HG03060 (cell line): ENCODE measurements at regions not wholly inside any gene's neighbourhood (a gene's known extent, or its start where the extent isn't known, plus 50 kb on each side); places are given as distances from the start of the nearest gene placed in this dataset.
"Not testable (repeated sequence)": the region's sequence is repeated elsewhere in the genome, so short reads cannot be mapped to it uniquely, and the experiment has no call there.

ENCODE experiments used
- ATAC-seq: cut with Tn5 transposase; IDR thresholded peaks from one replicate; pipeline ENCODE4 v1.9.1; 2021; ENCODE audit warnings: low read depth, moderate number of reproducible peaks; ENCODE audit not compliant: unreplicated experiment

DNA sequence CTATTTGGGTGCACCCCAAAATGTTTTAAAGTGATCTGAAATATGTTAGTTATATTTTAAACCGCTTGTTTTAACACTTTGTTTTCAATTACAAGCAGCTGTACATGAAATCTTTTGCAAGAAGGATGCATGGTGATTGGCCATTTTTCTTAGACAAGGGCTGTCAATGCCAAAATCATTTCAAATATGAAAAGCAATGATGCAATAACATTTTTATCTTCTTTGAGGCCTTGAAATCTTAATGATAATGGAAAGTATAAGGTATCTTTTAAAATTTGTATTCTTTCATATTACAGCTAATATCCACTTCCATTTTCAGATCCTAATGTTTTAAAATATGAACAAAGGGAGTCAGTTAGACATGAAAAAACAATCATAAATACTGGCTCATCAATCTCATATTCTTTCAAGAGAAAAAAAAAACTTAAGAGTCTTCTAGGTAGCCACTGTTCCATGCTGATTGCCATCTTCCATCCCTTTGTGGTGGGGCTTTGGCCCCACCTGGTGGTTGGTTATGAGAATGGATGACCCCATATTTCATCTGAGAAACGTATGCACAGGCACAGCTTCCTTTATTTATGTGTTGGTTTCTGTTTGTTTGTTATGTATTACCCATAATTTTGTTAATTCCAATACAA, 330.3 kb upstream of the MIR17HG start:
- no peak for ATAC-seq

DNA sequence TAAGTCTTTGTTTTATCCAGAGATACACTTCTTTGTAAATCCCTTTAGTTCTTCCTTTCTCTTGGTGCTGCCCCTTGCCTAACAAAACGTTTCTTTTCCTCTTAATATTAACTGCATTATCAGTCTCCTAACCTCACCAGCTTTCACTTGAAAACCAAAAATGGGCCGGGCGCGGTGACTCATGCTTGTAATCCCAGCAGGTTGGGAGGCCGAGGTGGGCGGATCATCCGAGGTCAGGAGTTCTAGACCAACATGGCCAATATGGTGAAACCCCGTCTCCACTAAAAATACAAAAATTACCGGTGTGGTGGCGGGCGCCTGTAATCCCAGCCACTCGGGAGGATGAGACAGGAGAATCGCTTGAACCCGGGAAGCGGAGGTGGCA, 329.8 kb upstream of the MIR17HG start:
- no peak for ATAC-seq

DNA sequence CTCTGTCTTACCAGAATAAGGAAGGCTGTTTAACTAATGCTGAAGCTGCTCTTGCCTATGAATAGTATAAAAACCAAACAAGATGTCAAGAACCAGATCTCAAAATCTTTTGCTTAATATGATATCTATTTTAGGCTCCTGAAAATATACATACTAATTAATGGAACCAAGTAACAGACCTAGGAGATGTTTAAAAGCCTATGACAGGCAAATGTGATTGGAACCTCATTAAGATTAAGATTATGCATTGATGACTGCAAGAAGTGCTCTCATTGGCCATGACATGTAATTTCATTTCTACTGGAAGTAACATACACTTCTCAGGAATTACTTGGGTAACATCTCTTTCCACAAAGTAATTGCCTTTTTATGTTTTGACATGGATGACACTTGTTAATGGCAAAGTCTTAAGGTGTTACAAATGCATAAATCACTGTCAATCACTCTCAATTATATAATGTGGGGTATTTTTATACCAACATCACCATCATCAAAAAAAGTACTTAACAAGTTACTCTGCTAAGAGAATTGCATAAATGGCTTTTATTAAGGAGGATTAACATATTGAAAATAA, 326.9 kb upstream of the MIR17HG start:
- no peak for ATAC-seq

DNA sequence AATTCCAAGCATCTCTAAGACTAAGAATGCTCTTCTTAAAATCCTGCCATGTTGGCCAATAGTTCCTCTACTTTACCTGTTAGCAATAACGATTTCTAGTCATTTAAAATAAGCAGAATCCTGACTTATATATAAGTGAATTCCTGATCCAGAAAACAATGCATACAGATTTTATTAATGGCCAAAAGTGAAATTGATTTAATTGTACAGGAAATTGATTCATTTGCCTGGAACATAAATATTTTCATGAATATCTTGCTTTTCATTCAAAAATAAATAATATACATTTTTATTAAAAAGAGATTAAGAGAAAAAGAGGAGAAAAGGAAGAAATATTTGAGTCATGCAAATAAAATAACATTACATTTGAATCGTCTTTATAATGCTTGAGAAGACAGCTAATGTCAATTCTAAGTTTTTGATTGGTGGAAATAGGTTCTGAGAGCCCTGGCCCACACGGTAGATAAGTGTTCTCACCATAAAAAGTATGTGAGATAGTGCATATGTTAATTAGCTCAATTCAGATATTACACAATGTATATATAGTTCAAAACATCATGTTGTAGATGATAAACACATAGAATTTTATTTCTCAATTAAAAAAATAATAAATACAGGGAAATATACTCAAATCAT, 323.2 kb upstream of the MIR17HG start:
- no peak for ATAC-seq

DNA sequence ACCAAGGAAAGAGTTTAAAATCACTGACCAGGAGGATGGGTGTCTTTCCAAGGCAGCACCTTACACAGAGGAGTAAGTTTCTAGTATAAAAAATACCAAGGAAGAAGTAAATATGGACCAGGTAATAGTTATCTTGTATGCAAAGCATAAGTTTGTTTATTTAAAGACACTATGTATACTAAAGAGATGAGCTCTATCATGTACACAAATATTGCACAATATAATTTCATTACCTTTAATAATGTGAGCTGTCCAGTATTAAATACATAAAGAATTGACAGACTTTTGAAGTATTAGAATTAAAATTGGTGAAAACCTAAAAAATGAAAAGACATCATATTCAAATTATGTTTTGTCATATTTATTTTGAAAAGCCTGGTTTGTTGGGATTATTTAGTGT, 322.0 kb upstream of the MIR17HG start:
- no peak for ATAC-seq

DNA sequence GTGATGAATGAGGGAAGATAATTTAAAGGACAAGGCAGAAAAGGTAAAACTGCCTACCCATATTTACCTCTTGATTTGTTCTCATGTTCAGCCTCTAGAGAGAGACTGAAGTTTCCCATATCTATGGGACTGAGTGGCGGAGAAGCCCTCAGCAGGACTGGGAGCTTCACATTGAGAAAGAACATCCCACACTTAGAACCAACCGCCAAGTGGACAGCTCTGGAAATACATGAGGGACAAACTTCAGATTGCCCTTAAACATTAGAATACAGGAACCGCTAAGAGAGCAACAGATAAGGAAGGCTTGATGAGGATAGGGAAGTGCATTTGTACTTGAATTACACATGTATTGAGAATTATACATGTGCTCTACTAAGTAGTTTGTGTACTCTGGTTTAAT, 316.0 kb upstream of the MIR17HG start:
- ATAC-seq: no peak

DNA sequence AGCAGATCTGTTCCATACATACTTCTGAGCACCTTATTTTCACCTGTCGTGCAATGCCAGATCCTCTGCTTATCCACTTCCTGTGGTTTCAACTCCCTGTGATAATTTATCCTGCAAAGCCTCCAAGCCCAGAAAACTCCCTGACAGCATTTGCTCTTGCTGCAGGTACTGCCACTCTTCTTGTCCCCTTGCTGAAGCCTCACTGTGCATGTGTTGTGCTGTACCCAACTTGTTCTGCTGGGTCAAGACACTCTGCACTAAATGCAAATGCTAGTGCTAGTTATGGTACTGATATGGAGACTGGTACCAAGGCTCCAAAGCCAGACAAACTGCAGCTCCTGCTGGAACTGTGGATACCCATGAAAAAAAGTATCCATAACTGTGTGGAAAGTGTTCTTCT, 315.4 kb upstream of the MIR17HG start:
- no peak for ATAC-seq

DNA sequence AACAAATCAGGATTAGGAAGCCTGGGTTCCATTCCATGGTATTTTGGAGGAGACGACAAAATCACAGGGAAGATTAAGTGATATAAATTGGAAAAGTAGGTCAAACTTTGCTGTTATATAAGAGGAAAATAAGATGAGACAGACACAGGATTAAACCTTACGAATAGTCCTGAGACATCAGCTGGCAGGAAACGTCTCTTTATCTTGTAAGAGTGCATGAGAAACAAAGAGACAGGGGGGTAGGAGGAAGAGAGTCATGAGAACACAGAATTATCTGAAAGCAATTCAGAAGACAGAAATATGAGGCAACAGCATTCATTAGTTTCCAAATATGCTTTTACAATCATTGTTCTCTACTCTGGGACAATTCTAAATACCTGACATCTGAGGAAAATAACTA, 310.6 kb upstream of the MIR17HG start:
- ATAC-seq: no peak

DNA sequence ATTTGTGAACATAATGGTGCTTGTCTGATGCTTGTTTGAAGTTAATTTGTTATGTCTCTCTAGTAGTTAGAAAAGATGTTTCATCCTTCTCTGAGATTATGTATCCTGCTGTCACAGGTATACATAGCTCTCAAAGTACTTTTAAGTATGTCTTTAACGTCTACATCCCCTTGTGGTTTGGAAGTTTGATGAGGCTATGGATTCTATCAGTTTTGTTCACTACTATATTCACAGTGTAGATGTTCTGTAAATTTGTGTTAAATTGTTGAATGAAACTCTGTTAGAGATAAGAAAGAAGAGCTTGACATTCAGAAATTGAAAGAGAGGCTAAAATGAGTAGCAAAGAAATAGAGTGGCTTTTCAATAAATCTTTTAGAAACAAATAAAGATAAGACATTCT, 304.6 kb upstream of the MIR17HG start:
- no peak for ATAC-seq

DNA sequence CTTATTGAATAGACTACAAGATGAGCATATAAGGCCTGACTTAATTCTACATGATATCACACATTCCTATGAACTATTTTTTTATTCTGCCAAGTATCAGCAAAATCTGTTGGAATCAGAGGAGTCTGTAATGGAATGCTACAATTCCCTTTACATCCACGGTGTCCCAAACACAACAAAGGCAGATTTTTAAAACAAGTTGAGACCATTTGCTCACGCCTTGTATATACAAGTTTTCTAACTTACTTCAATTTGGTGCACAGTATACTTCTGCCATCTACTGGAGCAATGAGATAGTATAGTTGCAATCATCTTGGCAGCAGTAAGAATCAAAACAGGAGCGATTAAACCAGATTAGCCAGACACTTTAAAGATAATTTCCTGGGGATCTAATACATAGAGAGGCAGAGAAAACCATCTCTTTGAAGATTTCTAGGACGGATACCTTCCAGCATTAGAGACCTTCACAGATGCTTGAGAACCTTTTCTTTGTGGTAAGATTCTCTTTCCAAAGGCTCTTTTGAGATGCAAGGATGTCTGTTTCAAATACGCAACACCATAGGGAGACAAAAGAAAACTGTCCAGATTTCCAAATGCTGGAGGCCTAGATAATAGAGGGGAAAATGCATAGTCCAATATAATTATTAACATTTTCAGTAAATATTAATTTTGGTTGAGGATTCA, 302.0 kb upstream of the MIR17HG start:
- ATAC-seq: no peak

DNA sequence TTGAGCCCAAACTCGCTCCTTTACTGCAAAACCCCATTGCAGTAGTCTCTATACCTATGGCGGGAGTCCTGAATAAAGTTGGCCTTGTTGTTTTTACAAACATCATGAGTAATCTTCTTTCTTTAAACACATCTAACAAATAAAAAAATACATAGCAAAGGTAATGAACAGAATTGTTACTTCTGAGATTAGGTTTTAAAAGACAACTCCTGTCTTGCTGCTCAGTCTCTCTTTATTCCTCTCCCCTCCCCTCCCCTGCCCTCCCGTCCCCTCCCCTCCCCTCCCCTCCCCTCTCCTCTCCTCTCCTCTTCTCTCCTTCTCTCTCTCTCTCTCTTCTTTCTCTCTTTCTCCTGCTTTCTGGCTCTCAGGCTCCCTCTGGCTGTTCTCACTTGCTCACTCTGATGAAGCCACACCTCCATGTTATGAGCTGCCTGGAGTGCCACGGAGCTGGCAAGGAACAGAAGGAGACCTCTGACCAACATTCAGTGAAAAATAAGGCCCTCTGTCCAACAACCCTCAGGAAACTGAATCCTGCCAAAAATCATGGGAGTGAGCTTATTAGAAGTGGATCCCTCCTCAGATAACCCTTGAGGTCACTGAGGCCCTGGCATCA, 300.7 kb upstream of the MIR17HG start:
- no peak for ATAC-seq

DNA sequence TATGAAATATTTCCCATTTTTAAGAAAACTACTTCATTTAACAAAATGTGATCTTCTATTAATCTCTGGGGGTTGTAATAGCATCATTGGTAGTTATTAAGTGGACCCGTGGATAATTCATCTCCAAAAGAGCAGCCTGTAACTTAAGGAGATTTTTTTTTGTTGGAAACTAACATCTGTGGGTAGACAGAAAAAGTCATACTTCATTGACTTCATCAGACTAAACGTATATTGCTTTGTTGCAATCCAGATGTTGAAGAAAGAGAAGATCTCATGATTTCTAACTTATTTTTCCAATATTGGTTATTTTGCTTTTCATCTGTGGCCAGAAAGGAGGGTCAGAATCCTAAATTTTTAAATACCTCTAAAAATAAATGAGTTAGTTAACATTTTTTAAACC, 296.5 kb upstream of the MIR17HG start:
- no peak for ATAC-seq

DNA sequence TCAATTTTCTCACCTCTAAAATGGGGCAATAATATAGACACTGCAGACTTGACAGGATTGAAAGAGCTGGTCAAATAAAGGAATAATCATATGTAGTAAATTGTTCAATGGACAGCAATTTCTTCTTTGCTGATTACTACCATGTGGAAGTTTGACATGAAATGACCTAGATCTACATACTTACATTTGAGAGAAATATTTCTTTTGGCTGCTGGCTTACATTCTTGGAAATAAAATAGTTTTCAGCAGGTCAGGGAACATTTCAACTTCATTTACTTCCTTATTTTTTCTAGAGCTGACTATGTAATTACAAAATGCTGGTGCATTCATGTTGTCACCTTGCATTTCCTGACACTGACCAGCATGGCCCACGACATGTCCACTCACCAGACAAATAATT, 294.6 kb upstream of the MIR17HG start:
- no peak for ATAC-seq

DNA sequence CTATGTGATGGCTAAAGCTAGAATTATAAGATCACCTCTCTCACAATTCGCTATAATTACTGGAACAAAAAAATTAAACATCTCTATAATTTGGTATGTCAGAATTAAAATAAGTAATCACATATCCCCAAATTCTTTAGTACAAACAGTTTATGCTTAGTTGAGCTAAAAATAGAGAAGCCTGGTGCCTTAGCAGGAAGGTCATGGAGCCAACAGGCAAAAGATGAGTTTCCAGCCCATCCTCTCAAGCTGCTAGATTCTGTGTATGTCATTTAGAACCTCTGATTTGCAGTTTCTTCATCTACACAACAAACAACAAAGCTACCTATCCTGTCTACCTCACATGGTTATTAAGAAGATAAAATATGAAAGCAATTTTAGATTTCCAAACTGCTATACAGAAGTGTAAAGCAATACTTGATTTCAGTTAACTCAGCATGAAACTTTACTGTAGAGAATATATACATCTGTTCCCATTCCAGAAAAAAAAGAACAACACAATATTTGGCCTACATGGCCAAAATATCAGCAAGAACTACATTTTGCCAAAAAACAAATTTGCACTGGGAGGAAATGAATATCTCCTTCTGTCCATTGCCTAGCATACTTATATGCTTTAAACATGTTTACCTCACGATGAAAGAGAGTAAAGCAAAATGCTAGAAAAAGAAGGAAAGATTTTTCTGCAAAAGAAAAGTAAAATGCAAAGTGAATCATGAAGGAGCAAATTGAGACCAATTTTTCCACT, 294.0 kb upstream of the MIR17HG start:
- no peak for ATAC-seq

DNA sequence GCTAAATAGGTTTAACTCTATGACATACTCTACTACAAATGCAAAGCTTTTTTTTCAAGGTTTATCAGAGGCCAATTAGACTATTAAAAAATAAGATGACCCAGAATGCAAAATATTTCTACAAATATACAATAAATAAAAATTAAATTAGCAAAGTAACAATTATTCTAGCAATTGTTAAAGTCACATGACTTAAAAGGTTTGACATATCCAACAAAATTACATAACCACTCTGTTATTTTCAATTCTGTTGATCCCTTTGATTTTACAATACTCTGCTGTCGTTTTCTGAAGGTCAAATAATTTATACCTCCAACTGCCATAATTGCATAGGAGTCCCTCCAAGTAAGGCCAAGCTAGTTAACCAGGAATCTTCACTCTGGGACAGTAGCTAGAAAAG, 292.6 kb upstream of the MIR17HG start:
- no peak for ATAC-seq

DNA sequence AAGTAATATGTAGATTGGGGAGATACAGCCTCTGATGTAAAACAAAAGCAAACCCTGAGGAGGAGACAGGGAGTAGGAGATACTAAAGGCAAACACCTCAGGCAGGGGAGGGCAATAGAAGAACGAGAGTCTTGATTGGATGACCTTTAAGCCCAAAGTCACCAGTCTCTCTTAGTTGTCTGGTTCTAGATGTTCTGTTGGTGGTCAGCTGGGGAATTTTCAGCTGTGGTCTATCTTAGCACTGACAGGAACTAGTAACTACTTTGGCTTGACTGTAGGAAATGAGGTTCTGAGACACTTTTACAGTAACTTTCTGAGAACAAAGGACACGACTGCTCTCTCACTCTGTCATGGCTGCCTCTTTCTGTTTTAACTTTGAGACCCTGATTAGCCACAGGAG, 290.7 kb upstream of the MIR17HG start:
- peak; percentile 65 for ATAC-seq

DNA sequence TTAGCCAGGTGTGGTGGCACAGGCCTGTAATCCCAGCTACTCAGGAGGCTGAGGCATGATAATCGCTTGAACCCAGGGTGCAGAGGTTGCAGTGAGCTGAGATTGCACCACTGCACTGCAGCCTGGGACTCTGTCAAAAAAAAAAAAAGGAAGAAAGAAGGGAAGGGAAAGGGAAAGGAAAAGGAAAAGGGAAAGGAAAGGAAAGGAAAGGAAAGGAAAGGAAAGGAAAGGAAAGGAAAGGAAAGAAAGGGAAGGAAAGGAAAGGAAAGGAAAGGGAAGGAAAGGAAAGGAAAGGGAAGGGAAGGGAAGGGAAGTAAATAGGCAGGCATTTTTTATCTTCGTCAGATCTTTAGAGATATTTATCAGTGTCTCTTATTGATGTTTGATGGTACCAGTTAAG, 290.0 kb upstream of the MIR17HG start:
- not testable (repeated sequence) for ATAC-seq

DNA sequence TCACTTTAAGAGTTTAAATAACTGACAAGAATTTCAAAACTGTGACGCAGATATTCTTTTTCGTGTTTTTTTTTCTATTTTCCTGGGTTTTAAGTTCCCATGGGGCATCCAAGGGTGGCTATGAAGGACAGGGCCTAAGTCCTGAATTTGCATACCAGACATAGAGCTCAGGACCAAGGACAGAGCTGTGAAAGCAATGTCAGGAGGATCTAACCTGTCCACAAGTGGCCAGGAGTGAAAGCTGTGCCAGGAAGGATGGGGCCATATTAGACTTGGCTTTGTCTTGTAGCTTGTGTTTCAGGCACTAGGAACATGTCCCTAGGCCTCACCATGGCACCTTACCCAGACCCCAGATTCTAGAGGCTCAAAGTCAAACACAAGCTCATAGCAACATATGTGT, 289.4 kb upstream of the MIR17HG start:
- no peak for ATAC-seq

DNA sequence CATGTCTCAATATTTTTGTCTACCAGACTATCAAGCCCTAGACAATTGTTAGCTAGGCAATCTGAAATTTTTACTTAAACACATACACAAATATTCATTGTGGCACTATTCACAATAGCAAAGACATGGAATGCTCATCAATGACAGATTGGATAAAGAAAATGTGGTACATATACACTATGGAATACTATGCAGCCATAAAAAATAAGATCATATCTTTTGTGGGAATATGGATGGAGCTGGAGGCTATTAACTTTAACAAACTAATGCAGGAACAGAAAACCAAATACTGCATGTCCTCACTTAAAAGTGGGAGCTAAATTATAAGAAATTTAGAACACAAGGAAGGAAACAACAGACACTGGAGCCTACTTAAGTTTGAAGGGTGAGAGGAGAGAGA, 288.6 kb upstream of the MIR17HG start:
- no peak for ATAC-seq

DNA sequence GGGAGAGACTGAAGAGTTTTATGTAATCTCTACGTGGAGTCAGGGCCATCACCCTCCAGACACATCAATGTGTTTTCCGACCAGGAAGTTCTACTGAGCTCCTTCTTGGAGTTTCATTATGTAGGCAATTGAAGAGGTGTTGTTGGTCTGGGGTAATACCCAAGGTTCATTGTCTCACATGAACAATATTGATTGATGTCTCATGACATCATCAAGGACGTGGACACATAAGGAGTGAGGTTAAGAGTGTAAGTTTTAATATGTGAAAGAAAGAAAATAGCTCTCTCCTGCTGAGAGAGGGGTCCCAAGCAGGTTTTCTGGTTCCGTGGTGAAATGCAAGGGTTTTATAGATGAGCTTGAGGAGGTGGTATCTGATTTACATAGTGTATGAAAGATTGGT, 280.7 kb upstream of the MIR17HG start:
- no peak for ATAC-seq

DNA sequence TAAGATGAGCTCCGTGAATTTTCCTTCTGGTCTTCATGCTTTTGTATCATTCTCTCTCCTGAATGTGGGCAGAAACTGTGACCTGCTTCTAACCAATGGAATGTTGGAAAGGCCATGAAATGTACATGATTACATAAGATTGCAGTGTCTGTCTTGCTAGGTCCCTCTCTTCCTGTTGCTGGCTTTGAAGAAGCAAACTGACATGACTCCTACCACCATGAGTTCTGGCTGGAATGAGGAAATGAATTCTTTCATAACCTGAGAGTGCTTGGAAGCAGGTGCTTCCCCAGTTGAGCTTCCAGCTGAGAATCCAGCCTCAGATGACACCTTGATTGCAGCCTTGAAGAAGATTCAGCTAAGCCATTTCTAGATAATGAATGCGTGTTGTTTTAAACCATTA, 275.0 kb upstream of the MIR17HG start:
- no peak for ATAC-seq
